ENCODE measurements at regions not wholly inside any gene's neighbourhood (a gene's known extent, or its start where the extent isn't known, plus 50 kb on each side); places are given as distances from the start of the nearest gene placed in this dataset.

- no peak overlapping the region for H3K4me3 ChIP-seq (ENCODE audit: low read depth, low read length)
- TF ChIP-seq CTCF (IDR thresholded peaks at IDR 0.05; ENCODE audit: low read depth, low read length) = no peak
Measured at GRCh38 chr3:67896130-67896529, 241.7 kb upstream of the SUCLG2 start.

GRCh38 chr3:67894510-67894909, 240.1 kb upstream of the SUCLG2 start:
- H3K4me3 ChIP-seq (ENCODE audit: low read depth, low read length) = no peak overlapping the region
- TF ChIP-seq CTCF (IDR thresholded peaks at IDR 0.05; ENCODE audit: low read depth, low read length) = no peak

GRCh38 chr3:67884345-67884744, 229.9 kb upstream of the SUCLG2 start:
- H3K4me3 ChIP-seq (ENCODE audit: low read depth, low read length) = no peak overlapping the region
- TF ChIP-seq CTCF (IDR thresholded peaks at IDR 0.05; ENCODE audit: low read depth, low read length) = no peak

GRCh38 chr3:67883766-67884165, 229.4 kb upstream of the SUCLG2 start:
- TF ChIP-seq CTCF (IDR thresholded peaks at IDR 0.05; ENCODE audit: low read depth, low read length) = no peak

DNA sequence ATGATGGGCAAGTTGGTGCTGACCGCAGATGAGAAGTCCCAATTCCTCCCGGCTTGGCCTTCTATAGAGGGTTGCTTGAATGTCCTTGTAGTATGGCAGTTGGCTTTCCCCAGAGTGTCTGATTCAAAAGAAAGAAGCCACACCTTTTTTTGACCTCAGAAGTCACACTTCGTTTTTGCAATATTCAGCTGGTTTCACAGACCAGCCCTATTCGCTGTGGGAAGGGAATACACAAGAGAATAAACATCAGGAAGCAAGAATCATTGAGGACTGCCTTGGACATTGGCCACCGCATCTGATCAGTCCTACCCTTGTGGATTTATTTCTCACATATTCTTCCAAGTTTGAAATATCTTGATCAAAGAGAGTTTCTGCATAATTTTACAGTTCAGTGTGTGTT, 228.6 kb upstream of the SUCLG2 start:
- H3K4me3 ChIP-seq (ENCODE audit: low read depth, low read length) = no peak overlapping the region
- TF ChIP-seq CTCF (IDR thresholded peaks at IDR 0.05; ENCODE audit: low read depth, low read length) = no peak

More at GRCh38 chr3:67883766-67884165, 229.4 kb upstream of the SUCLG2 start:
- H3K4me3 ChIP-seq (ENCODE audit: low read depth, low read length) = no peak overlapping the region

DNA sequence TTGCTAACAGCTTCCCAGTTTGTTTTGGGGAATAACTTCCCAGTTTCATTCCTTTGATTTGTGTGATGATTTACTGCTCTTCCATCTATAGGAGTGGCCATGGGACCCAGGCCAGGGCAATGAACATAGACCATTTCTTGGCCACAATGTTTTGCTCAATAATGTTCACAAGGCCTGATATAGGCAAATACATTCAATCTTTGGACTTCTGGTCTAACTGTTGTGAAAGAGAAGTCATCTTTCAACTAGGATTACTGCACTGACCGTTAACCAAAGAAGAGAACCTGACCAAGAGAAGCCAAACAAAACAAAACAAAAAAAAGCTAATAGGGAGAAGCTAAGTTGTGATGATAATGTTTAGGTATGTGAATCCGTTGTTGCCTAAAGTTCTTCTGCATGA, 221.8 kb upstream of the SUCLG2 start:
- TF ChIP-seq CTCF (IDR thresholded peaks at IDR 0.05; ENCODE audit: low read depth, low read length) = no peak
- H3K4me3 ChIP-seq (ENCODE audit: low read depth, low read length) = no peak overlapping the region

DNA sequence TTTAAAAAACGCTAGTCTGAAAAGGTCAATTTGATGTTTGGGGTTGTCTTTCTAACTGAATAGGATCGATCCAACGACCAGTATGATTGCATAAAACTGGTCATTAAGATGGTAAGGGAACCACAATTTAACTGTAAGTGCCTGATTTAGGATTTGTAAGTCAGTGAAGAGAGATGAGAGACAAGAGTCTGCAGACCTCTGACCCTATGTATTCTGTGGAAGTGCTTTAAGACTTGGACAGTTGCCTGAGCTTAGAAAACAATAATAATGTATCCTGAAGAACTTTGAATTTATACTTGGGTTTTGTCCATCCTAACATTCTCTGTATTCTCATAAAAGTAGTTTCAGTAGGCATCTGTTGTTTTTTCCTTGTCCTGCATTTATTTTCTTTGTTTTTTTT, 221.4 kb upstream of the SUCLG2 start:
- no peak overlapping the region for H3K4me3 ChIP-seq (ENCODE audit: low read depth, low read length)
- no peak for TF ChIP-seq CTCF (IDR thresholded peaks at IDR 0.05; ENCODE audit: low read depth, low read length)
